ENCODE measurements at regions not wholly inside any gene's neighbourhood (a gene's known extent, or its start where the extent isn't known, plus 50 kb on each side); places are given as distances from the start of the nearest gene placed in this dataset.

GRCh38 chr4:12084690-12085089 is 656.0 kb upstream of the HS3ST1 start:
- Histone ChIP-seq H2AFZ (ENCODE audit: low read depth, low read length) (no peak overlapping the region), H3K79me2 (ENCODE audit: control insufficient read depth, insufficient read depth, low read length) (no peaks in the 10 kb centered on the region), H3K4me3 (no peak overlapping the region), H3K36me3 (ENCODE audit: control insufficient read depth, insufficient read depth, low read length) (no peaks in the 10 kb centered on the region), H3K4me2 (ENCODE audit: insufficient read depth, low read length) (no peak overlapping the region), H3K9me3 (replicated peaks; ENCODE audit: control insufficient read depth, insufficient read depth, low read depth, low read length) (no peaks in the 10 kb centered on the region), H3K4me1 (replicated peaks in 1 of 2; ENCODE audit: control insufficient read depth in 2 of 2, insufficient read depth in 2 of 2, low read length in 2 of 2) (no peaks in the 10 kb centered on the region), H3K9me1 (ENCODE audit: control insufficient read depth, insufficient read depth, low read length) (no peaks in the 10 kb centered on the region), H3K9ac (ENCODE audit: insufficient read depth in 1 of 2, low read depth in 2 of 2, low read length in 2 of 2) (no peak overlapping the region), H4K20me1 (replicated peaks; ENCODE audit: control insufficient read depth, insufficient read depth, low read length) (no peaks in the 10 kb centered on the region), H3K27ac (ENCODE audit: extremely low read depth, low read depth, low read length) (no peak overlapping the region), H3K27me3 (ENCODE audit: control insufficient read depth in 2 of 2, insufficient read depth in 2 of 2, low read length in 2 of 2) (no peaks in the 10 kb centered on the region)
- 2% methylated on average over 5 of the region's 5 CpGs for WGBS (ENCODE audit: insufficient coverage, low coverage, missing lambda C conversion rate)
- no peak for TF ChIP-seq ZNF140 (CRISPR knock-in tag; IDR thresholded peaks at IDR 0.05)
- no peak for TF ChIP-seq RBM22 (IDR thresholded peaks at IDR 0.05; ENCODE audit: low read depth, low read length, poor library complexity, severe bottlenecking)
- in situ Hi-C loops (cut with MboI), result no loop called here
- FAIRE-seq (no peak), DNase-seq (ENCODE audit: extremely low read depth in 1 of 4, low spot score in 3 of 4) (no peak), ATAC-seq (no peak)
- BruUV-seq (replicated peaks), result no TSS peak
- ChIA-PET POLR2A (no interaction called here), CTCF (ENCODE audit: low intra/inter-chr PET ratio) (no interaction called here)
- intact Hi-C loops (cut with micrococcal nuclease), result no loop called here

GRCh38 chr4:12071316-12071715 is 642.6 kb upstream of the HS3ST1 start:
- Histone ChIP-seq H3K36me3 (ENCODE audit: control insufficient read depth, insufficient read depth, low read length) (no peaks in the 10 kb centered on the region), H3K4me3 (no peak overlapping the region), H3K4me1 (replicated peaks in 1 of 2; ENCODE audit: control insufficient read depth in 2 of 2, insufficient read depth in 2 of 2, low read length in 2 of 2) (no peaks in the 10 kb centered on the region), H3K27me3 (ENCODE audit: control insufficient read depth in 2 of 2, insufficient read depth in 2 of 2, low read length in 2 of 2) (no peaks in the 10 kb centered on the region), H3K79me2 (ENCODE audit: control insufficient read depth, insufficient read depth, low read length) (no peaks in the 10 kb centered on the region), H2AFZ (ENCODE audit: low read depth, low read length) (no peak overlapping the region), H3K27ac (ENCODE audit: extremely low read depth, low read depth, low read length) (no peak overlapping the region), H3K4me2 (ENCODE audit: insufficient read depth, low read length) (no peak overlapping the region), H3K9me1 (ENCODE audit: control insufficient read depth, insufficient read depth, low read length) (no peaks in the 10 kb centered on the region), H3K9me3 (replicated peaks; ENCODE audit: control insufficient read depth, insufficient read depth, low read depth, low read length) (no peaks in the 10 kb centered on the region), H4K20me1 (replicated peaks; ENCODE audit: control insufficient read depth, insufficient read depth, low read length) (no peaks in the 10 kb centered on the region), H3K9ac (ENCODE audit: insufficient read depth in 1 of 2, low read depth in 2 of 2, low read length in 2 of 2) (no peak overlapping the region)
- no peak for TF ChIP-seq MYNN (IDR thresholded peaks at IDR 0.05)
- no peak for TF ChIP-seq MYNN (CRISPR knock-in tag; IDR thresholded peaks at IDR 0.05)
- TF ChIP-seq ZNF696 (CRISPR knock-in tag; conservative IDR thresholded peaks at IDR 0.05), result no peak
- no peak for TF ChIP-seq BCOR (IDR thresholded peaks at IDR 0.05)
- no peak for TF ChIP-seq NRF1 (conservative IDR thresholded peaks at IDR 0.05 in 1 of 2, IDR thresholded peaks at IDR 0.05 in 1 of 2)
- no peak for TF ChIP-seq CBX8 (IDR thresholded peaks at IDR 0.05; ENCODE audit: borderline replicate concordance, extremely low read depth, low read depth, low read length, poor library complexity, severe bottlenecking)
- TF ChIP-seq ZC3H11A (IDR thresholded peaks at IDR 0.05; ENCODE audit: low read depth, low read length), result no peak
- no peak for TF ChIP-seq ZNF174 (CRISPR knock-in tag; IDR thresholded peaks at IDR 0.05)
- no peak for TF ChIP-seq GATAD2B (IDR thresholded peaks at IDR 0.05; ENCODE audit: borderline replicate concordance)
- no peak for TF ChIP-seq ATF1 (CRISPR knock-in tag; IDR thresholded peaks at IDR 0.05)
- TF ChIP-seq ATF1 (tag; IDR thresholded peaks at IDR 0.05), result no peak
- no peak for TF ChIP-seq MAFK (IDR thresholded peaks at IDR 0.05; ENCODE audit: low read length)
- TF ChIP-seq SIN3A (IDR thresholded peaks at IDR 0.05; ENCODE audit: borderline replicate concordance in 2 of 2, control insufficient read depth in 1 of 2, low read depth in 2 of 2, low read length in 2 of 2), result no peak
- WGBS (ENCODE audit: insufficient coverage, low coverage, missing lambda C conversion rate), result 0% methylated on average over 2 of the region's 2 CpGs
- ChIA-PET POLR2A (no interaction called here), CTCF (ENCODE audit: low intra/inter-chr PET ratio) (no interaction called here)
- FAIRE-seq (no peak), ATAC-seq (no peak), DNase-seq (ENCODE audit: extremely low read depth in 1 of 4, low spot score in 3 of 4) (no peak)
- intact Hi-C loops (cut with micrococcal nuclease), result no loop called here
- BruUV-seq (replicated peaks), result no TSS peak
- in situ Hi-C loops (cut with MboI), result no loop called here

All from K562 (cell line).